K562 (cell line): ENCODE measurements at regions not wholly inside any gene's neighbourhood (a gene's known extent, or its start where the extent isn't known, plus 50 kb on each side); places are given as distances from the start of the nearest gene placed in this dataset.

ENCODE experiments used
- HMG20B ChIP-seq: fragments of 250-450 bp; sonication (Bioruptor Pico); IDR thresholded peaks from 2 replicates; pipeline ENCODE4 v1.5.0; 2021; ENCODE audit warnings: mild to moderate bottlenecking
- NFYB ChIP-seq: IDR thresholded peaks from 2 replicates; pipeline ENCODE4 v1.6.1; 2011; ENCODE audit warnings: mild to moderate bottlenecking, moderate library complexity; ENCODE audit not compliant: insufficient read length; ENCODE audit errors: extremely low read depth
- RREB1 ChIP-seq: fragments of 250-450 bp; sonication (Bioruptor Pico); IDR thresholded peaks from 2 replicates; pipeline ENCODE4 v1.4.0; 2020
- SMARCA5 ChIP-seq: fragments of 450-650 bp; IDR thresholded peaks from 2 replicates; pipeline ENCODE4 v1.6.1; 2016
- TFE3 ChIP-seq: fragments of 450-650 bp; formaldehyde crosslinking; IDR thresholded peaks from 2 replicates; pipeline ENCODE4 v1.4.0; 2020; ENCODE audit warnings: mild to moderate bottlenecking, mixed read lengths
- XRCC3 ChIP-seq: fragments of 450-650 bp; IDR thresholded peaks from 2 replicates; pipeline ENCODE4 v1.6.1; 2017; ENCODE audit warnings: mild to moderate bottlenecking, moderate library complexity
- TF ChIP-seq, protein P1 (sequence below): sonication (generic); formaldehyde crosslinking; IDR thresholded peaks from 2 replicates; pipeline ENCODE4 v1.8.0; 2022; ENCODE audit warnings: missing genetic modification reagents, mild to moderate bottlenecking, borderline replicate concordance
- TF ChIP-seq, protein P2 (sequence below): sonication (generic); IDR thresholded peaks from 2 replicates; pipeline ENCODE4 v1.6.1; 2016

- TF ChIP-seq RREB1 (CRISPR knock-in tag) (no peak), NFYB (no peak), HMG20B (CRISPR knock-in tag) (no peak), SMARCA5 (no peak), TFE3 (CRISPR knock-in tag) (no peak), XRCC3 (no peak)
- TF ChIP-seq, protein P1, sequence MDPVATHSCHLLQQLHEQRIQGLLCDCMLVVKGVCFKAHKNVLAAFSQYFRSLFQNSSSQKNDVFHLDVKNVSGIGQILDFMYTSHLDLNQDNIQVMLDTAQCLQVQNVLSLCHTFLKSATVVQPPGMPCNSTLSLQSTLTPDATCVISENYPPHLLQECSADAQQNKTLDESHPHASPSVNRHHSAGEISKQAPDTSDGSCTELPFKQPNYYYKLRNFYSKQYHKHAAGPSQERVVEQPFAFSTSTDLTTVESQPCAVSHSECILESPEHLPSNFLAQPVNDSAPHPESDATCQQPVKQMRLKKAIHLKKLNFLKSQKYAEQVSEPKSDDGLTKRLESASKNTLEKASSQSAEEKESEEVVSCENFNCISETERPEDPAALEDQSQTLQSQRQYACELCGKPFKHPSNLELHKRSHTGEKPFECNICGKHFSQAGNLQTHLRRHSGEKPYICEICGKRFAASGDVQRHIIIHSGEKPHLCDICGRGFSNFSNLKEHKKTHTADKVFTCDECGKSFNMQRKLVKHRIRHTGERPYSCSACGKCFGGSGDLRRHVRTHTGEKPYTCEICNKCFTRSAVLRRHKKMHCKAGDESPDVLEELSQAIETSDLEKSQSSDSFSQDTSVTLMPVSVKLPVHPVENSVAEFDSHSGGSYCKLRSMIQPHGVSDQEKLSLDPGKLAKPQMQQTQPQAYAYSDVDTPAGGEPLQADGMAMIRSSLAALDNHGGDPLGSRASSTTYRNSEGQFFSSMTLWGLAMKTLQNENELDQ (CRISPR knock-in tag): no peak
- TF ChIP-seq, protein P2, sequence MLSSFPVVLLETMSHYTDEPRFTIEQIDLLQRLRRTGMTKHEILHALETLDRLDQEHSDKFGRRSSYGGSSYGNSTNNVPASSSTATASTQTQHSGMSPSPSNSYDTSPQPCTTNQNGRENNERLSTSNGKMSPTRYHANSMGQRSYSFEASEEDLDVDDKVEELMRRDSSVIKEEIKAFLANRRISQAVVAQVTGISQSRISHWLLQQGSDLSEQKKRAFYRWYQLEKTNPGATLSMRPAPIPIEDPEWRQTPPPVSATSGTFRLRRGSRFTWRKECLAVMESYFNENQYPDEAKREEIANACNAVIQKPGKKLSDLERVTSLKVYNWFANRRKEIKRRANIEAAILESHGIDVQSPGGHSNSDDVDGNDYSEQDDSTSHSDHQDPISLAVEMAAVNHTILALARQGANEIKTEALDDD: no peak
These were observed 134.3 kb upstream of the RPL34 start (continued) for GRCh38 chr4:108486046-108486445.
